WTC11 (cell line): ENCODE measurements at regions not wholly inside any gene's neighbourhood (a gene's known extent, or its start where the extent isn't known, plus 50 kb on each side); places are given as distances from the start of the nearest gene placed in this dataset.

Experiments used
- ATAC-seq: fragments of 200-7000 bp; cut with Tn5 transposase; 2 replicates; pipeline ENCODE4 v1.10.0; 2021; ENCODE audit warnings: mild to moderate bottlenecking, moderate library complexity
- CTCF ChIA-PET: fragments of 300-600 bp; sonication (Branson Sonifier 250); formaldehyde crosslinking; loops from one replicate; lab custom pipeline; 2021; ENCODE audit warnings: antibody characterized with exemption; lab: Charles Lee
- POLR2A ChIA-PET: fragments of 350-600 bp; sonication (Branson Sonifier 250); formaldehyde crosslinking; loops from one replicate; lab custom pipeline; 2021; ENCODE audit warnings: antibody characterized with exemption; lab: Charles Lee
- DNase-seq: peaks from one replicate; pipeline ENCODE4 v3.0.0; 2021; ENCODE audit warnings: low spot score
- H3K27ac Mint-ChIP-seq: 2 replicates; pipeline ENCODE4 v1.8.0; 2021; ENCODE audit warnings: mixed read lengths
- H3K27me3 Mint-ChIP-seq: 2 replicates; pipeline ENCODE4 v1.8.0; 2021; ENCODE audit warnings: low read depth, mild to moderate bottlenecking, moderate library complexity, mixed read lengths
- H3K36me3 Mint-ChIP-seq: 2 replicates; pipeline ENCODE4 v1.8.0; 2021; ENCODE audit warnings: mixed read lengths
- H3K4me1 Mint-ChIP-seq: 2 replicates; pipeline ENCODE4 v1.8.0; 2022; ENCODE audit warnings: mixed read lengths
- H3K4me3 Mint-ChIP-seq: 2 replicates; pipeline ENCODE4 v1.8.0; 2021; ENCODE audit warnings: mild to moderate bottlenecking, moderate library complexity, mixed read lengths
- H3K9me3 Mint-ChIP-seq: 2 replicates; pipeline ENCODE4 v1.8.0; 2021; ENCODE audit warnings: mixed read lengths
- CREB1 ChIP-seq: sonication (generic); formaldehyde crosslinking; IDR thresholded peaks from 2 replicates; pipeline ENCODE4 v1.8.0; 2023; ENCODE audit warnings: mild to moderate bottlenecking, missing genetic modification reagents
- EMX1 ChIP-seq: fragments of 250-450 bp; sonication (Bioruptor Pico); IDR thresholded peaks from 2 replicates; pipeline ENCODE4 v1.8.0; 2021; ENCODE audit warnings: mild to moderate bottlenecking
- FOXJ3 ChIP-seq: sonication (generic); formaldehyde crosslinking; IDR thresholded peaks from 2 replicates; pipeline ENCODE4 v1.9.0; 2021; ENCODE audit warnings: missing genetic modification reagents, mild to moderate bottlenecking, borderline replicate concordance
- FOXP1 ChIP-seq: sonication (generic); formaldehyde crosslinking; IDR thresholded peaks from 2 replicates; pipeline ENCODE4 v1.8.0; 2022; ENCODE audit warnings: missing genetic modification reagents, mild to moderate bottlenecking, moderate library complexity, borderline replicate concordance
- GABPB1 ChIP-seq: sonication (generic); formaldehyde crosslinking; IDR thresholded peaks from 2 replicates; pipeline ENCODE4 v1.8.1; 2023; ENCODE audit warnings: mild to moderate bottlenecking, missing genetic modification reagents
- HMGA2 ChIP-seq: fragments of 250-450 bp; sonication (Bioruptor Pico); IDR thresholded peaks from 2 replicates; pipeline ENCODE4 v1.4.0; 2021; ENCODE audit warnings: mild to moderate bottlenecking, moderate library complexity
- JUN ChIP-seq: sonication (generic); formaldehyde crosslinking; IDR thresholded peaks from 2 replicates; pipeline ENCODE4 v1.8.0; 2023; ENCODE audit warnings: mild to moderate bottlenecking, missing genetic modification reagents
- KAT7 ChIP-seq: sonication (generic); formaldehyde crosslinking; IDR thresholded peaks from 2 replicates; pipeline ENCODE4 v1.8.1; 2023; ENCODE audit warnings: missing genetic modification reagents, mild to moderate bottlenecking, borderline replicate concordance
- SMAD3 ChIP-seq: sonication (generic); formaldehyde crosslinking; IDR thresholded peaks from 2 replicates; pipeline ENCODE4 v1.8.0; 2022; ENCODE audit warnings: missing genetic modification reagents, mild to moderate bottlenecking, borderline replicate concordance
- ZNF121 ChIP-seq: sonication (generic); formaldehyde crosslinking; IDR thresholded peaks from 2 replicates; pipeline ENCODE4 v1.8.0; 2023; ENCODE audit warnings: missing genetic modification reagents
- ZNF219 ChIP-seq: sonication (generic); formaldehyde crosslinking; IDR thresholded peaks from 2 replicates; pipeline ENCODE4 v1.8.0; 2023; ENCODE audit warnings: missing genetic modification reagents, mild to moderate bottlenecking, borderline replicate concordance
- ZNF317 ChIP-seq: sonication (generic); formaldehyde crosslinking; IDR thresholded peaks from 2 replicates; pipeline ENCODE4 v1.8.1; 2023; ENCODE audit warnings: low read depth, mild to moderate bottlenecking, moderate library complexity, missing genetic modification reagents, borderline replicate concordance
- TF ChIP-seq, protein P1 (sequence below): sonication (generic); formaldehyde crosslinking; IDR thresholded peaks from 2 replicates; pipeline ENCODE4 v1.8.1; 2023; ENCODE audit warnings: mild to moderate bottlenecking, missing genetic modification reagents, borderline replicate concordance
- TF ChIP-seq, protein P2 (sequence below): sonication (generic); formaldehyde crosslinking; IDR thresholded peaks from 2 replicates; pipeline ENCODE4 v1.8.0; 2022; ENCODE audit warnings: mild to moderate bottlenecking, missing genetic modification reagents
- TF ChIP-seq, protein P3 (sequence below): sonication (generic); formaldehyde crosslinking; IDR thresholded peaks from 2 replicates; pipeline ENCODE4 v1.8.0; 2022; ENCODE audit warnings: mild to moderate bottlenecking, missing genetic modification reagents
- TF ChIP-seq, protein P4 (sequence below): sonication (generic); formaldehyde crosslinking; IDR thresholded peaks from 2 replicates; pipeline ENCODE4 v1.8.0; 2023; ENCODE audit warnings: missing genetic modification reagents
- TF ChIP-seq, protein P5 (sequence below): fragments of 250-450 bp; sonication (Bioruptor Pico); IDR thresholded peaks from 2 replicates; pipeline ENCODE4 v1.8.0; 2021; ENCODE audit warnings: mild to moderate bottlenecking
- TF ChIP-seq, protein P6 (sequence below): sonication (generic); formaldehyde crosslinking; IDR thresholded peaks from 2 replicates; pipeline ENCODE4 v1.8.1; 2023; ENCODE audit warnings: mild to moderate bottlenecking, missing genetic modification reagents, moderate library complexity

DNA sequence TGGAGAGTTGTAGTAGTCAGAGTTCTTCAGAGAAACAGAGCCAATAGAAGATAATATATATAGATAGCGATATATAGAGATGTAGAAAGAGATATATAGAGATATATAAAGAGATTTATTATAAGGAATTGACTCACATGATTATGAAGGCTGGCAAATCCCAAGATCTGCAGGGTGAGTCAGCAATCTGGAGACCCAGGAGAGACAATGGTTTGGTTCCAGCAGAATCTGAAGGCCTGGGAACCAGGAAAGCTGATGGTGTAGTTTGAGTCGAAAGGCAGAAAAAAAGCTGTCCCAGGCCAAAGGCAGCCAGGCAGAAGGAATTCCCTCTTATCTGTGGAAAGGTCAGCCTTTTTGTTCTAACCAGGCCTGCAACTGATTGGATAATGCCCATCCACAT lies 194.1 kb downstream of the NUFIP1 start (continued):
- TF ChIP-seq, protein P1, sequence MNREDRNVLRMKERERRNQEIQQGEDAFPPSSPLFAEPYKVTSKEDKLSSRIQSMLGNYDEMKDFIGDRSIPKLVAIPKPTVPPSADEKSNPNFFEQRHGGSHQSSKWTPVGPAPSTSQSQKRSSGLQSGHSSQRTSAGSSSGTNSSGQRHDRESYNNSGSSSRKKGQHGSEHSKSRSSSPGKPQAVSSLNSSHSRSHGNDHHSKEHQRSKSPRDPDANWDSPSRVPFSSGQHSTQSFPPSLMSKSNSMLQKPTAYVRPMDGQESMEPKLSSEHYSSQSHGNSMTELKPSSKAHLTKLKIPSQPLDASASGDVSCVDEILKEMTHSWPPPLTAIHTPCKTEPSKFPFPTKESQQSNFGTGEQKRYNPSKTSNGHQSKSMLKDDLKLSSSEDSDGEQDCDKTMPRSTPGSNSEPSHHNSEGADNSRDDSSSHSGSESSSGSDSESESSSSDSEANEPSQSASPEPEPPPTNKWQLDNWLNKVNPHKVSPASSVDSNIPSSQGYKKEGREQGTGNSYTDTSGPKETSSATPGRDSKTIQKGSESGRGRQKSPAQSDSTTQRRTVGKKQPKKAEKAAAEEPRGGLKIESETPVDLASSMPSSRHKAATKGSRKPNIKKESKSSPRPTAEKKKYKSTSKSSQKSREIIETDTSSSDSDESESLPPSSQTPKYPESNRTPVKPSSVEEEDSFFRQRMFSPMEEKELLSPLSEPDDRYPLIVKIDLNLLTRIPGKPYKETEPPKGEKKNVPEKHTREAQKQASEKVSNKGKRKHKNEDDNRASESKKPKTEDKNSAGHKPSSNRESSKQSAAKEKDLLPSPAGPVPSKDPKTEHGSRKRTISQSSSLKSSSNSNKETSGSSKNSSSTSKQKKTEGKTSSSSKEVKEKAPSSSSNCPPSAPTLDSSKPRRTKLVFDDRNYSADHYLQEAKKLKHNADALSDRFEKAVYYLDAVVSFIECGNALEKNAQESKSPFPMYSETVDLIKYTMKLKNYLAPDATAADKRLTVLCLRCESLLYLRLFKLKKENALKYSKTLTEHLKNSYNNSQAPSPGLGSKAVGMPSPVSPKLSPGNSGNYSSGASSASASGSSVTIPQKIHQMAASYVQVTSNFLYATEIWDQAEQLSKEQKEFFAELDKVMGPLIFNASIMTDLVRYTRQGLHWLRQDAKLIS, result no peak
- TF ChIP-seq CREB1 (CRISPR knock-in tag) (no peak), FOXP1 (no peak), ZNF219 (CRISPR knock-in tag) (no peak), GABPB1 (CRISPR knock-in tag) (no peak), SMAD3 (CRISPR knock-in tag) (no peak), KAT7 (CRISPR knock-in tag) (no peak)
- TF ChIP-seq, protein P2, sequence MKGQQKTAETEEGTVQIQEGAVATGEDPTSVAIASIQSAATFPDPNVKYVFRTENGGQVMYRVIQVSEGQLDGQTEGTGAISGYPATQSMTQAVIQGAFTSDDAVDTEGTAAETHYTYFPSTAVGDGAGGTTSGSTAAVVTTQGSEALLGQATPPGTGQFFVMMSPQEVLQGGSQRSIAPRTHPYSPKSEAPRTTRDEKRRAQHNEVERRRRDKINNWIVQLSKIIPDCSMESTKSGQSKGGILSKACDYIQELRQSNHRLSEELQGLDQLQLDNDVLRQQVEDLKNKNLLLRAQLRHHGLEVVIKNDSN, result no peak

DNA sequence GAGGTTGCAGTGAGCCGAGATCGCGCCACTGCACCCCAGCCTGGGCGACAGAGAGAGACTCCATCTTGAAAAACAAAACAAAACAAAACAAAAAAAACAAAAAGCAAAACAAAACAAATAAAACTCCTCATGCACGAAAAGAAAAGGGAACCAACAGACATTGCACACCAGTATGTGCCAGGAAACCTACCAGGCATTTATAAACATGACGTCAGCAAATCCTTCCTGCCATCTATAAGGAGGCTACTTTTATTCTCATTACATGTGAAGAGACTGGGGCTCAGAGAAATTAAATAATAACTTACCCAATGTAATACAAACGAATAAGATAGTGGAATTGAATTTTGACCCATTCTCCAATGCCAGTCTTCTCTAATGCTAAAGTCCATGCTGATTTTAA lies 197.2 kb downstream of the NUFIP1 start:
- CTCF ChIA-PET, result no interaction called here
- H3K4me3 Mint-ChIP-seq, result no peak overlapping the region
- ATAC-seq, result no peak
- no peak overlapping the region for H3K27ac Mint-ChIP-seq
- 0 out of 2 replicates have a peak, but pooled peaks cover 3% of the 10 kb centered on the region for H3K9me3 Mint-ChIP-seq
- H3K4me1 Mint-ChIP-seq, result peaks cover 3% of the 10 kb centered on the region; the same call in 1 of the 2 replicates
- POLR2A ChIA-PET, result no interaction called here
- TF ChIP-seq, protein P3, sequence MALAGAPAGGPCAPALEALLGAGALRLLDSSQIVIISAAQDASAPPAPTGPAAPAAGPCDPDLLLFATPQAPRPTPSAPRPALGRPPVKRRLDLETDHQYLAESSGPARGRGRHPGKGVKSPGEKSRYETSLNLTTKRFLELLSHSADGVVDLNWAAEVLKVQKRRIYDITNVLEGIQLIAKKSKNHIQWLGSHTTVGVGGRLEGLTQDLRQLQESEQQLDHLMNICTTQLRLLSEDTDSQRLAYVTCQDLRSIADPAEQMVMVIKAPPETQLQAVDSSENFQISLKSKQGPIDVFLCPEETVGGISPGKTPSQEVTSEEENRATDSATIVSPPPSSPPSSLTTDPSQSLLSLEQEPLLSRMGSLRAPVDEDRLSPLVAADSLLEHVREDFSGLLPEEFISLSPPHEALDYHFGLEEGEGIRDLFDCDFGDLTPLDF (CRISPR knock-in tag), result no peak
- H3K36me3 Mint-ChIP-seq, result no peaks in the 10 kb centered on the region
- no peaks in the 10 kb centered on the region for H3K27me3 Mint-ChIP-seq
- DNase-seq, result no peak

DNA sequence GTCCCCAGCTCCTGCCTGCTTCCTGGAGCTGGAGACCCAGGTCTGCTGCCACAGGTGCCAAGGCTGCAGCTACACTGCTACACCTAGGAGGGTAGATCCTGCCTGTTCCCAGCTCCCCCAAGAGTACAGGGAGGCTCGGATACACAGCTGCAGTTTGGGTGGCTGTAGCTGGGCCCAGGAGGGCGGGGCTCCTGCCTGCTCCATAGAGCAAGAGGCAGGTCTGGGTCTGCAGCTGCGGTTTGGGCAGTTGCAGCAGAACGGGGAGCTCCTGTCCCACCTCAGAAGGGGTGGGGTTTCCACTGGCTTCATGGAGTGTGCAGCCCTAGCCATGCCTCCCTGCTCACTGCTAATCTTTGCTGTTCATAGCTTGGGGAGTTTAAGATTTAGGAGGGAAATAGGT lies 199.0 kb downstream of the NUFIP1 start:
- DNase-seq, result peak; percentile 57
- ChIA-PET CTCF (interaction anchor here (0.7 to 1.4 kb wide), 3 partner anchors 26 to 269 kb away, joined by 3 to 6 read pairs (median 3); no protein-coding TSS in a partner anchor), POLR2A (no interaction called here)
- no peak for TF ChIP-seq HMGA2 (CRISPR knock-in tag)
- TF ChIP-seq, protein P4, sequence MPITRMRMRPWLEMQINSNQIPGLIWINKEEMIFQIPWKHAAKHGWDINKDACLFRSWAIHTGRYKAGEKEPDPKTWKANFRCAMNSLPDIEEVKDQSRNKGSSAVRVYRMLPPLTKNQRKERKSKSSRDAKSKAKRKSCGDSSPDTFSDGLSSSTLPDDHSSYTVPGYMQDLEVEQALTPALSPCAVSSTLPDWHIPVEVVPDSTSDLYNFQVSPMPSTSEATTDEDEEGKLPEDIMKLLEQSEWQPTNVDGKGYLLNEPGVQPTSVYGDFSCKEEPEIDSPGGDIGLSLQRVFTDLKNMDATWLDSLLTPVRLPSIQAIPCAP, result no peak
- TF ChIP-seq KAT7 (CRISPR knock-in tag), result no peak
- TF ChIP-seq FOXJ3, result no peak
- TF ChIP-seq ZNF121, result no peak
- no peak for TF ChIP-seq GABPB1 (CRISPR knock-in tag)
- TF ChIP-seq EMX1 (CRISPR knock-in tag), result no peak
- TF ChIP-seq ZNF317, result no peak
- TF ChIP-seq, protein P2, result no peak
- no peak for TF ChIP-seq JUN (CRISPR knock-in tag)
- TF ChIP-seq, protein P5, sequence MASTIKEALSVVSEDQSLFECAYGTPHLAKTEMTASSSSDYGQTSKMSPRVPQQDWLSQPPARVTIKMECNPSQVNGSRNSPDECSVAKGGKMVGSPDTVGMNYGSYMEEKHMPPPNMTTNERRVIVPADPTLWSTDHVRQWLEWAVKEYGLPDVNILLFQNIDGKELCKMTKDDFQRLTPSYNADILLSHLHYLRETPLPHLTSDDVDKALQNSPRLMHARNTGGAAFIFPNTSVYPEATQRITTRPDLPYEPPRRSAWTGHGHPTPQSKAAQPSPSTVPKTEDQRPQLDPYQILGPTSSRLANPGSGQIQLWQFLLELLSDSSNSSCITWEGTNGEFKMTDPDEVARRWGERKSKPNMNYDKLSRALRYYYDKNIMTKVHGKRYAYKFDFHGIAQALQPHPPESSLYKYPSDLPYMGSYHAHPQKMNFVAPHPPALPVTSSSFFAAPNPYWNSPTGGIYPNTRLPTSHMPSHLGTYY, result no peak
- TF ChIP-seq, protein P6, sequence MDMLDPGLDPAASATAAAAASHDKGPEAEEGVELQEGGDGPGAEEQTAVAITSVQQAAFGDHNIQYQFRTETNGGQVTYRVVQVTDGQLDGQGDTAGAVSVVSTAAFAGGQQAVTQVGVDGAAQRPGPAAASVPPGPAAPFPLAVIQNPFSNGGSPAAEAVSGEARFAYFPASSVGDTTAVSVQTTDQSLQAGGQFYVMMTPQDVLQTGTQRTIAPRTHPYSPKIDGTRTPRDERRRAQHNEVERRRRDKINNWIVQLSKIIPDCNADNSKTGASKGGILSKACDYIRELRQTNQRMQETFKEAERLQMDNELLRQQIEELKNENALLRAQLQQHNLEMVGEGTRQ (CRISPR knock-in tag), result no peak
- TF ChIP-seq CREB1 (CRISPR knock-in tag), result no peak
- Mint-ChIP-seq H3K9me3 (0 out of 2 replicates have a peak, but pooled peaks cover 3% of the 10 kb centered on the region), H3K27me3 (no peaks in the 10 kb centered on the region), H3K27ac (no peak overlapping the region), H3K4me3 (no peak overlapping the region), H3K4me1 (peaks cover 3% of the 10 kb centered on the region; the same call in 1 of the 2 replicates), H3K36me3 (no peaks in the 10 kb centered on the region)
- ATAC-seq, result peak; percentile 98
